ENCODE measurements at regions not wholly inside any gene's neighbourhood (a gene's known extent, or its start where the extent isn't known, plus 50 kb on each side); places are given as distances from the start of the nearest gene placed in this dataset.

GRCh38 chr12:89211456-89211855 is 140.8 kb downstream of the DUSP6 start:
- Histone ChIP-seq H3K4me1 (peaks cover 11% of the 10 kb centered on the region), H3K27me3 (no peaks in the 10 kb centered on the region), H3K36me3 (no peaks in the 10 kb centered on the region), H3K9me3 (no peaks in the 10 kb centered on the region), H3K4me3 (ENCODE audit: low read depth, low read length) (no peak overlapping the region)
- TF ChIP-seq CTCF (IDR thresholded peaks at IDR 0.05; ENCODE audit: low read depth, low read length), result no peak
- no peak for DNase-seq

GRCh38 chr12:89210277-89210676 is 142.0 kb downstream of the DUSP6 start:
- no peak for DNase-seq
- Histone ChIP-seq H3K27me3 (no peaks in the 10 kb centered on the region), H3K36me3 (no peaks in the 10 kb centered on the region), H3K4me3 (ENCODE audit: low read depth, low read length) (no peak overlapping the region), H3K9me3 (no peaks in the 10 kb centered on the region), H3K4me1 (peaks cover 11% of the 10 kb centered on the region)
- TF ChIP-seq CTCF (IDR thresholded peaks at IDR 0.05; ENCODE audit: low read depth, low read length), result no peak

- Histone ChIP-seq H3K36me3 (no peaks in the 10 kb centered on the region), H3K9me3 (no peaks in the 10 kb centered on the region), H3K27me3 (no peaks in the 10 kb centered on the region), H3K4me1 (peaks cover 11% of the 10 kb centered on the region), H3K4me3 (ENCODE audit: low read depth, low read length) (no peak overlapping the region)
- no peak for DNase-seq
- no peak for TF ChIP-seq CTCF (IDR thresholded peaks at IDR 0.05; ENCODE audit: low read depth, low read length)
These were observed 143.6 kb downstream of the DUSP6 start for GRCh38 chr12:89208661-89209096.

- TF ChIP-seq CTCF (IDR thresholded peaks at IDR 0.05; ENCODE audit: low read depth, low read length), result no peak
- peaks cover 11% of the 10 kb centered on the region for H3K4me1 ChIP-seq
- H3K27me3 ChIP-seq, result no peaks in the 10 kb centered on the region
- H3K9me3 ChIP-seq, result no peaks in the 10 kb centered on the region
- no peak overlapping the region for H3K4me3 ChIP-seq (ENCODE audit: low read depth, low read length)
- no peaks in the 10 kb centered on the region for H3K36me3 ChIP-seq
- no peak for DNase-seq
These were observed 145.9 kb downstream of the DUSP6 start for GRCh38 chr12:89206390-89206789.

- no peaks in the 10 kb centered on the region for H3K36me3 ChIP-seq
- DNase-seq, result no peak
- TF ChIP-seq CTCF (IDR thresholded peaks at IDR 0.05; ENCODE audit: low read depth, low read length), result no peak
- no peaks in the 10 kb centered on the region for H3K9me3 ChIP-seq
- H3K4me3 ChIP-seq (ENCODE audit: low read depth, low read length), result no peak overlapping the region
- peaks cover 11% of the 10 kb centered on the region for H3K4me1 ChIP-seq
- H3K27me3 ChIP-seq, result no peaks in the 10 kb centered on the region
These were observed 146.8 kb downstream of the DUSP6 start for GRCh38 chr12:89205517-89205916.

GRCh38 chr12:89203144-89203543 is 149.2 kb downstream of the DUSP6 start:
- TF ChIP-seq CTCF (IDR thresholded peaks at IDR 0.05; ENCODE audit: low read depth, low read length), result no peak
- Histone ChIP-seq H3K36me3 (no peaks in the 10 kb centered on the region), H3K4me3 (ENCODE audit: low read depth, low read length) (no peak overlapping the region), H3K9me3 (no peaks in the 10 kb centered on the region), H3K27me3 (no peaks in the 10 kb centered on the region), H3K4me1 (no peaks in the 10 kb centered on the region)
- DNase-seq, result no peak
